A549 (cell line): ENCODE measurements at regions not wholly inside any gene's neighbourhood (a gene's known extent, or its start where the extent isn't known, plus 50 kb on each side); places are given as distances from the start of the nearest gene placed in this dataset.

Experiments
- ATAC-seq, 2 experiments: fragments of 200-7000 bp in 1 of 2; fragments of >200 bp in 1 of 2; cut with Nextera tagmentation in 1 of 2; cut with Tn5 transposase in 1 of 2; 3 replicates each; pipeline versions ENCODE4 v1.8.0 to v1.9.1; 2018 to 2020; ENCODE audit warnings: mild to moderate bottlenecking in 1 of 2, moderate library complexity in 1 of 2
- CTCF ChIA-PET: fragments of 300-600 bp; sonication (Branson Sonifier 250); formaldehyde crosslinking; extraction: SDS; loops from one replicate; lab custom pipeline; 2021; ENCODE audit warnings: antibody characterized with exemption, inconsistent platforms; lab: Yijun Ruan, JAX
- POLR2A ChIA-PET: fragments of 350-600 bp; formaldehyde crosslinking; extraction: SDS; loops from one replicate; lab custom pipeline; 2021; ENCODE audit warnings: antibody characterized with exemption, inconsistent platforms; lab: Yijun Ruan, JAX
- DNase-seq, 2 experiments: peaks; one replicate each; pipeline versions ENCODE4 v3.0.0 to v3.0.0-alpha.2; 2011 to 2016; ENCODE audit warnings: low read depth in 1 of 2, low spot score in 1 of 2
- FAIRE-seq: peaks from 2 replicates; lab custom pipeline; 2011; peaks lifted over from hg19 to GRCh38; lab: Jason Lieb, UNC
- H3K27ac ChIP-seq, 2 experiments: fragments of >200 bp; sonication (Bioruptor Twin); formaldehyde crosslinking; 3 replicates each; pipeline ENCODE4 v1.5.1; 2016 to 2017
- H3K4me1 ChIP-seq: fragments of >200 bp; sonication (Bioruptor Twin); formaldehyde crosslinking; 3 replicates; pipeline ENCODE4 v1.6.1; 2016
- H3K4me2 ChIP-seq: fragments of >200 bp; sonication (Bioruptor Twin); formaldehyde crosslinking; 3 replicates; pipeline ENCODE4 v1.6.1; 2016
- H3K4me3 ChIP-seq: fragments of >200 bp; sonication (Bioruptor Twin); formaldehyde crosslinking; 3 replicates; pipeline ENCODE4 v1.5.1; 2016
- H3K9me3 ChIP-seq: fragments of >200 bp; sonication (Bioruptor Twin); formaldehyde crosslinking; 3 replicates; pipeline ENCODE4 v1.6.1; 2016
- ATOH8 ChIP-seq: fragments of 250-450 bp; sonication (Bioruptor Pico); IDR thresholded peaks from 2 replicates; pipeline ENCODE4 v1.5.0; 2020; ENCODE audit warnings: low read depth, mild to moderate bottlenecking, moderate library complexity
- CBX2 ChIP-seq: fragments of 200-600 bp; sonication (generic); IDR thresholded peaks from 2 replicates; pipeline ENCODE4 v1.6.1; 2016; ENCODE audit warnings: low read depth, mild to moderate bottlenecking, borderline replicate concordance
- CEBPB ChIP-seq, 2 experiments: fragments of >200 bp in 1 of 2; sonication (Bioruptor Twin) in 1 of 2; formaldehyde crosslinking in 1 of 2; IDR thresholded peaks; 2 replicates each; pipeline ENCODE4 v1.6.1; 2012 to 2016
- CHD2 ChIP-seq: fragments of 150-350 bp; IDR thresholded peaks from 2 replicates; pipeline ENCODE4 v1.6.1; 2014; ENCODE audit warnings: low read length; ENCODE audit not compliant: partially characterized antibody
- E2F6 ChIP-seq: IDR thresholded peaks from 2 replicates; pipeline ENCODE4 v1.6.1; 2012; ENCODE audit warnings: low read depth, borderline replicate concordance
- EHF ChIP-seq: fragments of 250-450 bp; sonication (Bioruptor Pico); IDR thresholded peaks from 2 replicates; pipeline ENCODE4 v1.5.0; 2020; ENCODE audit warnings: mild to moderate bottlenecking
- EP300 ChIP-seq, 2 experiments: fragments of >200 bp; sonication (Bioruptor Twin); formaldehyde crosslinking; IDR thresholded peaks; 2 replicates in 1 of 2; 3 replicates in 1 of 2; pipeline ENCODE4 v1.6.1; 2016 to 2017
- ESRRA ChIP-seq: fragments of 150-350 bp; IDR thresholded peaks from 2 replicates; pipeline ENCODE4 v1.6.1; 2014; ENCODE audit warnings: mild to moderate bottlenecking, low read length, borderline replicate concordance
- GATA3 ChIP-seq: IDR thresholded peaks from 2 replicates; pipeline ENCODE4 v1.6.1; 2012; ENCODE audit warnings: borderline replicate concordance
- HMGXB4 ChIP-seq: fragments of 250-450 bp; sonication (Bioruptor Pico); IDR thresholded peaks from 2 replicates; pipeline ENCODE4 v1.5.0; 2021; ENCODE audit warnings: mild to moderate bottlenecking, moderate library complexity, borderline replicate concordance
- HOXA7 ChIP-seq: fragments of 250-450 bp; sonication (Bioruptor Pico); IDR thresholded peaks from 2 replicates; pipeline ENCODE4 v1.5.0; 2020; ENCODE audit warnings: mild to moderate bottlenecking, moderate library complexity
- KDM1A ChIP-seq: fragments of 200-600 bp; sonication (generic); IDR thresholded peaks from 2 replicates; pipeline ENCODE4 v1.6.1; 2016; ENCODE audit warnings: low read depth, mild to moderate bottlenecking
- PHF8 ChIP-seq: fragments of 200-600 bp; sonication (generic); IDR thresholded peaks from 2 replicates; pipeline ENCODE4 v1.6.1; 2016; ENCODE audit warnings: low read depth, mild to moderate bottlenecking, antibody characterized with exemption, moderate library complexity, borderline replicate concordance
- POLR2A ChIP-seq: IDR thresholded peaks from 2 replicates; pipeline ENCODE4 v1.6.1; 2012; ENCODE audit warnings: mild to moderate bottlenecking, low read length
- POLR2AphosphoS2 ChIP-seq: conservative IDR thresholded peaks from 2 replicates; pipeline ENCODE4 v1.6.1; 2012; ENCODE audit warnings: low read length, improper control_type of control experiment, inconsistent platforms
- RAD21 ChIP-seq, 2 experiments: fragments of >200 bp in 1 of 2; sonication (Bioruptor Twin) in 1 of 2; formaldehyde crosslinking in 1 of 2; IDR thresholded peaks in 1 of 2; conservative IDR thresholded peaks in 1 of 2; 2 replicates in 1 of 2; 3 replicates in 1 of 2; pipeline ENCODE4 v1.6.1; 2012 to 2018; ENCODE audit warnings: inconsistent platforms in 1 of 2
- REST ChIP-seq: fragments of 200-600 bp; sonication (generic); IDR thresholded peaks from 2 replicates; pipeline ENCODE4 v1.6.1; 2016; ENCODE audit warnings: antibody characterized with exemption, mild to moderate bottlenecking, moderate library complexity
- RFX5 ChIP-seq: fragments of 450-650 bp; IDR thresholded peaks from 2 replicates; pipeline ENCODE4 v1.7.1; 2014; ENCODE audit warnings: antibody characterized with exemption, mild to moderate bottlenecking, moderate library complexity
- RNF2 ChIP-seq: fragments of 200-600 bp; sonication (generic); IDR thresholded peaks from 2 replicates; pipeline ENCODE4 v1.6.1; 2016; ENCODE audit warnings: low read depth, mild to moderate bottlenecking, antibody characterized with exemption, moderate library complexity, borderline replicate concordance
- SMC3 ChIP-seq: fragments of >200 bp; sonication (Bioruptor Twin); formaldehyde crosslinking; IDR thresholded peaks from 3 replicates; pipeline ENCODE4 v1.6.1; 2018; ENCODE audit warnings: inconsistent platforms
- TFCP2L1 ChIP-seq: fragments of 250-450 bp; sonication (Bioruptor Pico); IDR thresholded peaks from 2 replicates; pipeline ENCODE4 v1.5.0; 2021; ENCODE audit warnings: mild to moderate bottlenecking
- TP53 ChIP-seq: fragments of 250-450 bp; sonication (Bioruptor Pico); IDR thresholded peaks from 2 replicates; pipeline ENCODE4 v1.5.0; 2021; ENCODE audit warnings: mild to moderate bottlenecking, moderate library complexity
- ZNF302 ChIP-seq: fragments of 250-450 bp; sonication (Bioruptor Pico); IDR thresholded peaks from 2 replicates; pipeline ENCODE4 v1.9.0; 2021; ENCODE audit warnings: inconsistent platforms, mild to moderate bottlenecking, moderate library complexity
- WGBS: methylation state at CpG from one replicate; pipeline ENCODE4 v1.1.6; 2017; ENCODE audit errors: missing lambda C conversion rate; 5-methylcytosine and 5-hydroxymethylcytosine counted together

GRCh38 chr21:14751602-14752344, 205.7 kb upstream of the SAMSN1 start:
- CTCF ChIA-PET = no interaction called here
- H3K4me1 ChIP-seq = no peaks in the 10 kb centered on the region
- no peak for ATAC-seq
- FAIRE-seq = no peak
- H3K4me3 ChIP-seq = no peak overlapping the region
- H3K27ac ChIP-seq = no peak overlapping the region
- POLR2A ChIA-PET = no interaction called here
- no peak for DNase-seq
- 16% methylated on average over 2 of the region's 2 CpGs for WGBS
- H3K4me2 ChIP-seq = no peak overlapping the region
- H3K9me3 ChIP-seq = no peaks in the 10 kb centered on the region
- TF ChIP-seq SMC3 (no peak), RAD21 (conservative IDR thresholded peaks at IDR 0.05 in 1 of 2, IDR thresholded peaks at IDR 0.05 in 1 of 2) (no peak)

- CTCF ChIA-PET = no interaction called here
- Histone ChIP-seq H3K27ac (no peak overlapping the region), H3K9me3 (no peaks in the 10 kb centered on the region), H3K4me2 (no peak overlapping the region), H3K4me1 (no peaks in the 10 kb centered on the region), H3K4me3 (no peak overlapping the region)
- FAIRE-seq (no peak), DNase-seq (no peak), ATAC-seq (no peak)
- TF ChIP-seq CBX2 = no peak
- no peak for TF ChIP-seq PHF8
- no peak for TF ChIP-seq HMGXB4
- no peak for TF ChIP-seq REST
- TF ChIP-seq TFCP2L1 = no peak
- TF ChIP-seq GATA3 = no peak
- no peak for TF ChIP-seq POLR2AphosphoS2
- no peak for TF ChIP-seq CHD2
- no peak for TF ChIP-seq ZNF302 (CRISPR knock-in tag)
- no peak for TF ChIP-seq CEBPB (IDR thresholded peaks at IDR 0.05)
- TF ChIP-seq POLR2A = no peak
- TF ChIP-seq TP53 (CRISPR knock-in tag) = no peak
- no peak for TF ChIP-seq EP300 (IDR thresholded peaks at IDR 0.05)
- no peak for TF ChIP-seq EHF (CRISPR knock-in tag)
- no peak for TF ChIP-seq RFX5
- TF ChIP-seq HOXA7 = no peak
- no peak for TF ChIP-seq RNF2
- 34% methylated on average over 3 of the region's 3 CpGs for WGBS
- POLR2A ChIA-PET = no interaction called here
These were observed 204.9 kb upstream of the SAMSN1 start for GRCh38 chr21:14751011-14751410.

GRCh38 chr21:14750041-14750440, 203.9 kb upstream of the SAMSN1 start:
- ATAC-seq = no peak
- Histone ChIP-seq H3K4me2 (no peak overlapping the region), H3K27ac (no peak overlapping the region), H3K4me1 (no peaks in the 10 kb centered on the region), H3K4me3 (no peak overlapping the region), H3K9me3 (no peaks in the 10 kb centered on the region)
- ChIA-PET POLR2A (no interaction called here), CTCF (no interaction called here)
- TF ChIP-seq ATOH8 (CRISPR knock-in tag) (no peak), ESRRA (no peak), HMGXB4 (no peak), KDM1A (no peak), E2F6 (no peak), GATA3 (no peak)
- DNase-seq = no peak
- no peak for FAIRE-seq
